GM13976 (cell line): ENCODE measurements at regions not wholly inside any gene's neighbourhood (a gene's known extent, or its start where the extent isn't known, plus 50 kb on each side); places are given as distances from the start of the nearest gene placed in this dataset.

Experiments used
- DNase-seq: peaks from one replicate; pipeline ENCODE4 v3.0.0; 2012; ENCODE audit warnings: low spot score
- CTCF ChIP-seq: IDR thresholded peaks from 2 replicates; pipeline ENCODE4 v1.5.1; 2012; ENCODE audit warnings: borderline replicate concordance, mild to moderate bottlenecking; ENCODE audit not compliant: insufficient read depth; ENCODE audit errors: extremely low read depth, missing control alignments, control extremely low read depth
- in situ Hi-C: fragments of 300-500 bp; cut with MboI; formaldehyde crosslinking; loops from one replicate; pipeline ENCODE4 v1.12.0; 2022; ENCODE audit warnings: low sequenced_read_pairs, mixed read lengths, inconsistent platforms; ENCODE audit not compliant: unreplicated experiment

DNA sequence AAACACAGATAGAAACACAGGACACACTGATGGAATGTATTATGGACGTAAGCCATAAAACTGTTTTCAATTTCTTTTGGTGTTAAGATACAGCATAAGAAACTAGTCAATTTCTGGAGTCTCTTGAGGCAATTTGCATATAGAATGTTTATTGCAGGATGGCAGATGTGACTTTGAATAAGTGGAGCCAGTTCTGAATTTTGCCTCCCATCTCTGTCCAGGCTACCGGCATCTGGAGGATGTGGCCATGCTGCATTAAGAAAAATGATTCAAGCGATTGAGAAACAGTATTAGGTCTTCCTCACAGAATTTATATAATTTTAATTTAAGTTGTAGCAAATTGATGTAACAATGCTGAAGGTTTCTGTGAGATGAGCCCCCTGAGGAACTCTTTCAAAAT, 81.5 kb downstream of the CHST2 start:
- no peak for TF ChIP-seq CTCF
- in situ Hi-C loops, result no loop called here
- no peak for DNase-seq

GRCh38 chr3:143201870-143202752, 82.5 kb downstream of the CHST2 start:
- in situ Hi-C loops, result no loop called here
- TF ChIP-seq CTCF, result no peak
- no peak for DNase-seq

- DNase-seq, result no peak
- in situ Hi-C loops, result no loop called here
Observed at GRCh38 chr3:143203142-143203541, 83.6 kb downstream of the CHST2 start.

GRCh38 chr3:143203848-143204247, 84.3 kb downstream of the CHST2 start:
- in situ Hi-C loops, result no loop called here
- DNase-seq, result no peak
- no peak for TF ChIP-seq CTCF

More at GRCh38 chr3:143203142-143203541, 83.6 kb downstream of the CHST2 start:
- no peak for TF ChIP-seq CTCF

- TF ChIP-seq CTCF, result no peak
- in situ Hi-C loops, result no loop called here
- DNase-seq, result no peak
Observed at GRCh38 chr3:143206955-143207337, 87.4 kb downstream of the CHST2 start.

- peak; percentile 57 for DNase-seq
- no peak for TF ChIP-seq CTCF
- in situ Hi-C loops, result no loop called here
Observed at GRCh38 chr3:143207338-143207961, 87.9 kb downstream of the CHST2 start.
